ENCODE measurements at regions not wholly inside any gene's neighbourhood (a gene's known extent, or its start where the extent isn't known, plus 50 kb on each side); places are given as distances from the start of the nearest gene placed in this dataset.

DNA sequence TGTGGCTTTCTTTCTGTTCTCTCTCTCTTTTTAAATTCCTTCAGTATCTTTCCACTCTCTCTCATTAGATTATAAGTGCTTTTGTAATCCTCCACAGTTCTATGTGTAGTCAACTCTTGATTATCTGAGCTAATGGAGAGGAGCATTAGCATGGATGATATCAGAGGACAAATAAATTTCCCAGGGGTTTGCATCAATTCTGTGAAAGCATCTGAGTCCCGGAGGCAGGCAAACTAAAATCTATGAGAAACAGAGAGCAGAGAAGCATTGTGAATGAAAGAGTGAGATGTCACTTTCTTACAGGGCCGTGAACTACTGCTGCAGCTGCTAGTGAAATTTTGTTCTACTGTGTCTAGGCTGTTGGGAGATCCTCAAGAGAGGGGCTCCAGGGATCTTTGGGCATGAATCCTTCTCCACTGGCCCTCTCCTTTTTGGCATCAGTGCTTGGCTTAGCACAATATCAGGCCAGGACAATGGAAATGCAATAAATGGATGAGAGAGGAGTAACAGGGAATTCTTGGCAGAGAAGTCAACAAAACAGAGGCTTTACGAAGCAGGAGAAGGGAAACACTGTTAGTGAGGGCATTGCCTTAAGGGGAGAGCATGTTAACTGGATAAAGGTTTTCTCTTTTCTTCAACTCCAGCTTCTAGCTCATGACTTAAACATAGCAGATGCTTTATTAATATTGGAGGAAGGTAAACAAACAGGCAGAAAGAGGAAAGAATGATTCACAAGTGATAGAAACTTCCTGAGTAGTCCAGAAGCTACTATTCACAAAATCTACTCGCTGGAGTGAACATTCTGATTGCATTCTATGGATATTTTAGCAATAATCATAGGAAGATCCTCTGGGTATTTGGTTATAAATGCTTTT lies 847.0 kb upstream of the MAP3K7 start:
- no peak overlapping the region for H3K4me3 ChIP-seq (ENCODE audit: low read depth, low read length)
- DNase-seq (ENCODE audit: low read depth) = peak; percentile 12
- TF ChIP-seq, protein P1, sequence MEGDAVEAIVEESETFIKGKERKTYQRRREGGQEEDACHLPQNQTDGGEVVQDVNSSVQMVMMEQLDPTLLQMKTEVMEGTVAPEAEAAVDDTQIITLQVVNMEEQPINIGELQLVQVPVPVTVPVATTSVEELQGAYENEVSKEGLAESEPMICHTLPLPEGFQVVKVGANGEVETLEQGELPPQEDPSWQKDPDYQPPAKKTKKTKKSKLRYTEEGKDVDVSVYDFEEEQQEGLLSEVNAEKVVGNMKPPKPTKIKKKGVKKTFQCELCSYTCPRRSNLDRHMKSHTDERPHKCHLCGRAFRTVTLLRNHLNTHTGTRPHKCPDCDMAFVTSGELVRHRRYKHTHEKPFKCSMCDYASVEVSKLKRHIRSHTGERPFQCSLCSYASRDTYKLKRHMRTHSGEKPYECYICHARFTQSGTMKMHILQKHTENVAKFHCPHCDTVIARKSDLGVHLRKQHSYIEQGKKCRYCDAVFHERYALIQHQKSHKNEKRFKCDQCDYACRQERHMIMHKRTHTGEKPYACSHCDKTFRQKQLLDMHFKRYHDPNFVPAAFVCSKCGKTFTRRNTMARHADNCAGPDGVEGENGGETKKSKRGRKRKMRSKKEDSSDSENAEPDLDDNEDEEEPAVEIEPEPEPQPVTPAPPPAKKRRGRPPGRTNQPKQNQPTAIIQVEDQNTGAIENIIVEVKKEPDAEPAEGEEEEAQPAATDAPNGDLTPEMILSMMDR (conservative IDR thresholded peaks at IDR 0.05; ENCODE audit: low read depth, low read length) = no peak

DNA sequence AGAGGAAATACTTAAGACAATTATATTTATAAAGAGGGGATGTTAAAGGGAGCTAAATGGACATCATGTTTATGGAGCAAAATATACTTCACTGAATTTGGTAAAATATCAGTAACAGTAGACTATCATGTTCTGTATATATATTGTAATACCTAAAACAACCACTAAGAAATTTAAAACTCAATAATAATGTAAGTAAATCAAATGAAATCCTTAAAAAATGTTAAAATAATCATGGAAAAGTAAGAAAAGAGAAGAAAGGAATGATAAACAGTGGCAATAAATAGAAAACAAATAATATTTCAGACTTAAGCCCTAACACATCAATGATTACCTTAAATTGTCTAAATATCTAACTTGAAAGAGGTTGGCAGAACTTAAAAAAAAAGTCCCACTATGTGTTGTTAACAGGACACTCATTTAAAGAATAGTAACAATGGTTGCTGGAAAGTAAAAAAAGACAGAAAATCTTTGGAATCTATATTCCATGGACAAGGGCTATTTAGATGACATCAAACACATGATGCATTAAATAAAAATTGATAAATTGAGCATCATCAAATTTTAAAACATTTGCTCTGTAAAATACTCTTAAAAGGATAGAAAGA lies 842.2 kb upstream of the MAP3K7 start:
- no peak overlapping the region for H3K4me3 ChIP-seq (ENCODE audit: low read depth, low read length)
- TF ChIP-seq, protein P1 (conservative IDR thresholded peaks at IDR 0.05; ENCODE audit: low read depth, low read length) = no peak
- DNase-seq (ENCODE audit: low read depth) = no peak

DNA sequence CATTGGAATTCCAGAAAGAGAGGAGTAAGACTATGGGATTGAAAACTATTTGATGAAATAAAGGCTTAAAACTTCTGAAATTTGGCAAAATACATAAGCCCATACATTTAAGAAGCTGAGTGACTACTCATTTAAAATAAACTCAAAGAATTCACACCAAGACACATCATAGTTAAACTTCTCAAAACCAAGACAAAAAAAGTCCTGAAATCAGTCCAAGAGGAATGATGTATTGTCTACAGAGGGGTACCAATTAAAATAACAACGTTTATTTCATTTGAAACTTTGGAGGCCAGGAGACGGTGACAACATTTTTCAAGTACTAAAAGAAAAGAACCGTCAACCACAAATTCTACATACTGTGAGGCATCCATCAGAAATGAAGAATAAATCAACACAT lies 841.4 kb upstream of the MAP3K7 start:
- TF ChIP-seq, protein P1 (conservative IDR thresholded peaks at IDR 0.05; ENCODE audit: low read depth, low read length) = no peak
- DNase-seq (ENCODE audit: low read depth) = no peak
- no peak overlapping the region for H3K4me3 ChIP-seq (ENCODE audit: low read depth, low read length)

DNA sequence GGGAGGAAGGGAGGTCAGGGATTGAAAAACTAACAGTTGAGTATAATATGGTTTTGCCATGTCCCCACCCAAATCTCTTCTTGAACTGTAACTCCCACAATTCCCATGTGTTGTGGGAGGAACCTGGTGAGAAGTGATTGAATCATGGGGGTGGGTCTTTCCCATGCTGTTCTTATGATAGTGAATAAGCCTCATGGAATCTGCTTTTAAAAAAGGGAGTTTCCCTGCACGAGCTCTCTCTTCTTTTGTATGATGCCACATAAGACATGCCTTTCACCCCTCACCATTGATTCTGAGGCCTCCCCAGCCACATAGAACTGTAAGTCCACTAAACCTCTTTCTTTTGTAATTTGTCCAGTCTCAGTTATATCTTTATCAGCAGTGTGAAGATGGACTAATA lies 833.4 kb upstream of the MAP3K7 start:
- TF ChIP-seq, protein P1 (conservative IDR thresholded peaks at IDR 0.05; ENCODE audit: low read depth, low read length) = no peak
- H3K4me3 ChIP-seq (ENCODE audit: low read depth, low read length) = no peak overlapping the region
- DNase-seq (ENCODE audit: low read depth) = no peak

DNA sequence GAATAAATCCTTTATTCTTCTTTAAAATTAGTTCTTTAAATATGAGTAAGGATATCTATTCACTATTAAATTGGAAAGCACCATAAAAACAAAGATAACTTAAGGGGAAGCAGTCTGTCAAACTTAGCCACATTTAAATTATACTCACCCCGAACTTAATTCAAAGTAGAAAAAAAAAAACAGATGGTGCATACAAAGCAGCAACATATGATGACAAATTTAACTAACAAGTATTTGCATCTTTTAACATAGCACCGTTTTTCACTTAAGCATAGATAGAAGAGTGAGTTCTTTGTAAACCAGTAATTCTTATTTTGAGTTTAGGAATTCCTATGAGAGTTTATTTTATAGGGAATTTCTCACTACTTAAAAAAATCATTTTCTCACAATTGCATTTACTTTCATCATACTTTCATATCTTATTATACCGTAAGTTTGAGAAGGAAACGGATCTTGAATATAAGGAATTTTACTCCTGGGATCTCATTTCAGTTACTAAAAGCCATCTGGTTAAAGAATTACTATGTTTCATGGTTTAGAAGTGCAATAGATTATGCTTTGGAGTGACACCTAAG lies 828.2 kb upstream of the MAP3K7 start:
- TF ChIP-seq, protein P1 (conservative IDR thresholded peaks at IDR 0.05; ENCODE audit: low read depth, low read length) = no peak
- no peak overlapping the region for H3K4me3 ChIP-seq (ENCODE audit: low read depth, low read length)
- DNase-seq (ENCODE audit: low read depth) = no peak

DNA sequence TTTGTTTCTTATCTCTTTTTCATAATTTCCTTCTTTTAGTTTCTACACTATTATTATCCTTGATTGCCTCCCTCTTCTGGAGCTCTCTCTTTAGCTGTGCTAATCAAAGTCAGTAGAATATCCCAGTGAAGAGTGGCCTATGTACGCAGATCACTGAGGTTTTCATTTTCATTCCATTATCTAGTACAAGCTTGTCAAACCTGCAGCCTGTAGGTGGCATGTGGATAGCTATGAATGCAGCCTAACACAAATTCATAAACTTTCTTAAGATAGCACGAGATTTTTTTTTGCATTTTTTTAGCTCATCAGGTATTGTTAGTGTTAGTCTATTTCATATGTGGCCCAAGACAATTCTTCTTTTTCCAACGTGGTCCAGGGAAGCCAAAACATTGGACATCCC lies 825.7 kb upstream of the MAP3K7 start:
- TF ChIP-seq, protein P1 (conservative IDR thresholded peaks at IDR 0.05; ENCODE audit: low read depth, low read length) = no peak
- DNase-seq (ENCODE audit: low read depth) = peak; percentile 1
- no peak overlapping the region for H3K4me3 ChIP-seq (ENCODE audit: low read depth, low read length)
